HG02642 (cell line): ENCODE measurements at regions not wholly inside any gene's neighbourhood (a gene's known extent, or its start where the extent isn't known, plus 50 kb on each side); places are given as distances from the start of the nearest gene placed in this dataset.
"Not testable (repeated sequence)": the region's sequence is repeated elsewhere in the genome, so short reads cannot be mapped to it uniquely, and the experiment has no call there.

Experiments
- ATAC-seq: cut with Tn5 transposase; IDR thresholded peaks from one replicate; pipeline ENCODE4 v1.9.1; 2021; ENCODE audit warnings: mild to moderate bottlenecking; ENCODE audit not compliant: unreplicated experiment, poor library complexity

GRCh38 chr2:37798315-37799005, 126.6 kb upstream of the RMDN2 start:
- no peak for ATAC-seq

- ATAC-seq, result no peak
Measured at GRCh38 chr2:37800176-37800858, 124.8 kb upstream of the RMDN2 start.

- no peak for ATAC-seq
Measured at GRCh38 chr2:37802211-37802752, 122.8 kb upstream of the RMDN2 start.

- no peak for ATAC-seq
Measured at GRCh38 chr2:37802899-37803379, 122.1 kb upstream of the RMDN2 start.

- not testable (repeated sequence) for ATAC-seq
Measured at GRCh38 chr2:37806004-37806403, 119.1 kb upstream of the RMDN2 start.

GRCh38 chr2:37809525-37809924, 115.6 kb upstream of the RMDN2 start:
- no peak for ATAC-seq

GRCh38 chr2:37809931-37810570, 115.0 kb upstream of the RMDN2 start:
- ATAC-seq, result no peak

- ATAC-seq, result no peak
Measured at GRCh38 chr2:37812414-37812813, 112.7 kb upstream of the RMDN2 start.

GRCh38 chr2:37812941-37813730, 112.0 kb upstream of the RMDN2 start:
- ATAC-seq, result no peak

- ATAC-seq, result no peak
Measured at GRCh38 chr2:37816036-37816435, 109.1 kb upstream of the RMDN2 start.

- ATAC-seq, result no peak
Measured at GRCh38 chr2:37816686-37817085, 108.4 kb upstream of the RMDN2 start.

GRCh38 chr2:37819186-37819585, 105.9 kb upstream of the RMDN2 start:
- no peak for ATAC-seq

GRCh38 chr2:37820471-37820986, 104.6 kb upstream of the RMDN2 start:
- ATAC-seq, result no peak

- ATAC-seq, result no peak
Measured at GRCh38 chr2:37825586-37825985, 99.5 kb upstream of the RMDN2 start.

GRCh38 chr2:37826611-37827010, 98.5 kb upstream of the RMDN2 start:
- no peak for ATAC-seq

GRCh38 chr2:37827455-37827854, 97.6 kb upstream of the RMDN2 start:
- ATAC-seq, result no peak

GRCh38 chr2:37827911-37828511, 97.1 kb upstream of the RMDN2 start:
- no peak for ATAC-seq

GRCh38 chr2:37829202-37829601, 95.9 kb upstream of the RMDN2 start:
- ATAC-seq, result no peak

GRCh38 chr2:37829616-37830395, 95.3 kb upstream of the RMDN2 start:
- no peak for ATAC-seq
